WTC11 (cell line): ENCODE measurements at regions not wholly inside any gene's neighbourhood (a gene's known extent, or its start where the extent isn't known, plus 50 kb on each side); places are given as distances from the start of the nearest gene placed in this dataset.

Experiments used
- ATAC-seq: fragments of 200-7000 bp; cut with Tn5 transposase; 2 replicates; pipeline ENCODE4 v1.10.0; 2021; ENCODE audit warnings: mild to moderate bottlenecking, moderate library complexity
- CTCF ChIA-PET: fragments of 300-600 bp; sonication (Branson Sonifier 250); formaldehyde crosslinking; loops from one replicate; lab custom pipeline; 2021; ENCODE audit warnings: antibody characterized with exemption; lab: Charles Lee
- POLR2A ChIA-PET: fragments of 350-600 bp; sonication (Branson Sonifier 250); formaldehyde crosslinking; loops from one replicate; lab custom pipeline; 2021; ENCODE audit warnings: antibody characterized with exemption; lab: Charles Lee
- DNase-seq: peaks from one replicate; pipeline ENCODE4 v3.0.0; 2021; ENCODE audit warnings: low spot score
- H3K27ac Mint-ChIP-seq: 2 replicates; pipeline ENCODE4 v1.8.0; 2021; ENCODE audit warnings: mixed read lengths
- H3K27me3 Mint-ChIP-seq: 2 replicates; pipeline ENCODE4 v1.8.0; 2021; ENCODE audit warnings: low read depth, mild to moderate bottlenecking, moderate library complexity, mixed read lengths
- H3K36me3 Mint-ChIP-seq: 2 replicates; pipeline ENCODE4 v1.8.0; 2021; ENCODE audit warnings: mixed read lengths
- H3K4me1 Mint-ChIP-seq: 2 replicates; pipeline ENCODE4 v1.8.0; 2022; ENCODE audit warnings: mixed read lengths
- H3K4me3 Mint-ChIP-seq: 2 replicates; pipeline ENCODE4 v1.8.0; 2021; ENCODE audit warnings: mild to moderate bottlenecking, moderate library complexity, mixed read lengths
- H3K9me3 Mint-ChIP-seq: 2 replicates; pipeline ENCODE4 v1.8.0; 2021; ENCODE audit warnings: mixed read lengths
- AFF4 ChIP-seq: sonication (generic); formaldehyde crosslinking; IDR thresholded peaks from 2 replicates; pipeline ENCODE4 v1.8.1; 2023; ENCODE audit warnings: mild to moderate bottlenecking, missing genetic modification reagents, borderline replicate concordance
- ATF6 ChIP-seq: sonication (generic); formaldehyde crosslinking; IDR thresholded peaks from 2 replicates; pipeline ENCODE4 v1.8.1; 2023; ENCODE audit warnings: mild to moderate bottlenecking, missing genetic modification reagents
- CREM ChIP-seq: sonication (generic); formaldehyde crosslinking; IDR thresholded peaks from 2 replicates; pipeline ENCODE4 v1.8.1; 2022; ENCODE audit warnings: mild to moderate bottlenecking, missing genetic modification reagents, moderate library complexity
- EMX1 ChIP-seq: fragments of 250-450 bp; sonication (Bioruptor Pico); IDR thresholded peaks from 2 replicates; pipeline ENCODE4 v1.8.0; 2021; ENCODE audit warnings: mild to moderate bottlenecking
- ERG ChIP-seq: fragments of 250-450 bp; sonication (Bioruptor Pico); IDR thresholded peaks from 2 replicates; pipeline ENCODE4 v1.8.0; 2021; ENCODE audit warnings: mild to moderate bottlenecking
- ETV6 ChIP-seq: sonication (generic); formaldehyde crosslinking; IDR thresholded peaks from 2 replicates; pipeline ENCODE4 v1.8.1; 2022; ENCODE audit warnings: mild to moderate bottlenecking, missing genetic modification reagents
- GABPB1 ChIP-seq: sonication (generic); formaldehyde crosslinking; IDR thresholded peaks from 2 replicates; pipeline ENCODE4 v1.8.1; 2023; ENCODE audit warnings: mild to moderate bottlenecking, missing genetic modification reagents
- HMGA2 ChIP-seq: fragments of 250-450 bp; sonication (Bioruptor Pico); IDR thresholded peaks from 2 replicates; pipeline ENCODE4 v1.4.0; 2021; ENCODE audit warnings: mild to moderate bottlenecking, moderate library complexity
- IRF2 ChIP-seq: sonication (generic); formaldehyde crosslinking; IDR thresholded peaks from 2 replicates; pipeline ENCODE4 v1.8.0; 2022; ENCODE audit warnings: low read depth, missing genetic modification reagents, borderline replicate concordance
- JUN ChIP-seq: sonication (generic); formaldehyde crosslinking; IDR thresholded peaks from 2 replicates; pipeline ENCODE4 v1.8.0; 2023; ENCODE audit warnings: mild to moderate bottlenecking, missing genetic modification reagents
- MAX ChIP-seq: sonication (generic); formaldehyde crosslinking; IDR thresholded peaks from 2 replicates; pipeline ENCODE4 v1.8.0; 2022; ENCODE audit warnings: mild to moderate bottlenecking, missing genetic modification reagents
- NFE2L1 ChIP-seq: sonication (generic); formaldehyde crosslinking; IDR thresholded peaks from 2 replicates; pipeline ENCODE4 v1.8.1; 2023; ENCODE audit warnings: missing genetic modification reagents
- PRDM15 ChIP-seq: sonication (generic); formaldehyde crosslinking; IDR thresholded peaks from 2 replicates; pipeline ENCODE4 v1.8.0; 2022; ENCODE audit warnings: missing genetic modification reagents
- SOX15 ChIP-seq: fragments of 250-450 bp; sonication (Bioruptor Pico); IDR thresholded peaks from 2 replicates; pipeline ENCODE4 v1.9.0; 2021; ENCODE audit warnings: mild to moderate bottlenecking

- Mint-ChIP-seq H3K4me1 (no peaks in the 10 kb centered on the region), H3K27me3 (no peaks in the 10 kb centered on the region), H3K36me3 (peaks cover 10% of the 10 kb centered on the region), H3K4me3 (no peak overlapping the region), H3K27ac (peak overlapping the region; percentile 23; the same call in 1 of the 2 replicates), H3K9me3 (peaks cover 24% of the 10 kb centered on the region)
- no peak for DNase-seq
- CTCF ChIA-PET, result no interaction called here
- no peak for ATAC-seq
- TF ChIP-seq JUN (CRISPR knock-in tag) (no peak), IRF2 (no peak), EMX1 (CRISPR knock-in tag) (no peak), PRDM15 (CRISPR knock-in tag) (no peak)
- POLR2A ChIA-PET, result no interaction called here
Observed at GRCh38 chr5:30627945-30628344, 565.5 kb upstream of the CDH6 start.

- Mint-ChIP-seq H3K4me1 (no peaks in the 10 kb centered on the region), H3K36me3 (peaks cover 10% of the 10 kb centered on the region), H3K4me3 (no peak overlapping the region)
- CTCF ChIA-PET, result no interaction called here
- no peak for DNase-seq
- no peak for TF ChIP-seq ATF6 (CRISPR knock-in tag)
- TF ChIP-seq MAX (CRISPR knock-in tag), result no peak
- TF ChIP-seq CREM (CRISPR knock-in tag), result no peak
- no peak for TF ChIP-seq ERG (CRISPR knock-in tag)
- TF ChIP-seq ETV6, result no peak
- TF ChIP-seq HMGA2 (CRISPR knock-in tag), result no peak
- TF ChIP-seq GABPB1 (CRISPR knock-in tag), result no peak
- no peak for TF ChIP-seq NFE2L1 (CRISPR knock-in tag)
- no peak for TF ChIP-seq AFF4 (CRISPR knock-in tag)
- TF ChIP-seq SOX15, result no peak
- TF ChIP-seq, all 79 proteins: peak for 0
- Mint-ChIP-seq H3K27me3 (no peaks in the 10 kb centered on the region), H3K27ac (no peak overlapping the region), H3K9me3 (peaks cover 24% of the 10 kb centered on the region)
- ATAC-seq, result no peak
- POLR2A ChIA-PET, result no interaction called here
Observed at GRCh38 chr5:30626557-30626956, 566.9 kb upstream of the CDH6 start.
